Activated gamma-delta T cell treated with anti-CD3 and anti-CD28 coated beads, Interleukin-2, amount 50 U/mL, for 16 hours (primary cell): ENCODE measurements at regions not wholly inside any gene's neighbourhood (a gene's known extent, or its start where the extent isn't known, plus 50 kb on each side); places are given as distances from the start of the nearest gene placed in this dataset.
"Not testable (repeated sequence)": the region's sequence is repeated elsewhere in the genome, so short reads cannot be mapped to it uniquely, and the experiment has no call there.

ENCODE experiments used
- DNase-seq: peaks from one replicate; pipeline ENCODE4 v3.0.0-alpha.2; 2020; ENCODE audit warnings: low read depth

- no peak for DNase-seq
These were observed 376.7 kb downstream of the GLRX3 start for GRCh38 chr10:130512936-130513335.

- DNase-seq = no peak
These were observed 377.7 kb downstream of the GLRX3 start for GRCh38 chr10:130513686-130514476.

- no peak for DNase-seq
These were observed 379.5 kb downstream of the GLRX3 start for GRCh38 chr10:130515670-130516069.

GRCh38 chr10:130516141-130516735 lies 380.0 kb downstream of the GLRX3 start:
- no peak for DNase-seq

GRCh38 chr10:130518921-130519320 lies 382.7 kb downstream of the GLRX3 start:
- not testable (repeated sequence) for DNase-seq

- no peak for DNase-seq
These were observed 383.6 kb downstream of the GLRX3 start for GRCh38 chr10:130519791-130520190.

- no peak for DNase-seq
These were observed 395.1 kb downstream of the GLRX3 start for GRCh38 chr10:130531312-130531711.

- DNase-seq = no peak
These were observed 404.9 kb downstream of the GLRX3 start for GRCh38 chr10:130541090-130541489.

GRCh38 chr10:130542761-130543160 lies 406.6 kb downstream of the GLRX3 start:
- DNase-seq = no peak

- no peak for DNase-seq
These were observed 407.6 kb downstream of the GLRX3 start for GRCh38 chr10:130543794-130544193.

GRCh38 chr10:130545122-130545521 lies 408.9 kb downstream of the GLRX3 start:
- DNase-seq = no peak

- DNase-seq = no peak
These were observed 409.5 kb downstream of the GLRX3 start for GRCh38 chr10:130545697-130546096.

GRCh38 chr10:130546841-130547240 lies 410.6 kb downstream of the GLRX3 start:
- no peak for DNase-seq

- DNase-seq = no peak
These were observed 411.2 kb downstream of the GLRX3 start for GRCh38 chr10:130547368-130547767.

GRCh38 chr10:130550952-130551674 lies 414.9 kb downstream of the GLRX3 start:
- no peak for DNase-seq

- DNase-seq = no peak
These were observed 415.5 kb downstream of the GLRX3 start for GRCh38 chr10:130551676-130552075.

GRCh38 chr10:130553826-130554225 lies 417.6 kb downstream of the GLRX3 start:
- DNase-seq = no peak

- DNase-seq = no peak
These were observed 418.7 kb downstream of the GLRX3 start for GRCh38 chr10:130554701-130555410.

- DNase-seq = no peak
These were observed 419.2 kb downstream of the GLRX3 start for GRCh38 chr10:130555411-130555750.

GRCh38 chr10:130557181-130557845 lies 421.1 kb downstream of the GLRX3 start:
- no peak for DNase-seq

GRCh38 chr10:130558746-130559546 lies 422.8 kb downstream of the GLRX3 start:
- DNase-seq = no peak
